ENCODE measurements at regions not wholly inside any gene's neighbourhood (a gene's known extent, or its start where the extent isn't known, plus 50 kb on each side); places are given as distances from the start of the nearest gene placed in this dataset.
"Not testable (repeated sequence)": the region's sequence is repeated elsewhere in the genome, so short reads cannot be mapped to it uniquely, and the experiment has no call there.

DNA sequence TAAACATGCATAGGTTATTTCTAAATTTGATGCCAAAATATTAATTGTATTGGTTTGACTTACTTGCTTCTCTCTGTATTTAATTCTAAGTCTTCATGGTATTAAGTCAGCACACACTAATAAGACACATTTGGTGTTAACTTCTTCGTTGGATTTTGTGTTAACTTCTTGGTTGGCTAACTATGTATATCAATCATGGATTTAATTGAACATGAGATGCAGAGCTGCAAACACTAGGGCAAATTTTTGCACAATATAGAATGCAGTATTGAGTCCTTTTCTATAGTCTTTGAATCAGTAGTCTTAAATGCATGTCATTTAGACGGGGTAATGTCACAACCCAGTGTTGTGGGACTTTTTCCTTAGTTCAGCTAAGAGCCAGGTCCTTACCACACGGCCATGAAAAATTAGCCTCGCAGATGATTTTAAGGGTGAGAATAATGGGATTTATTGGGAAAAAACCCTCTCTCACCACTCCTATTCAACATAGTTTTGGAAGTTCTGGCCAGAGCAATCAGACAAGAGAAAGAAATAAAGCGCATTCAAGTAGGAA is 142.9 kb upstream of the TRIM24 start:
- H3K27me3 ChIP-seq (ENCODE audit: insufficient read depth, low read length): no peaks in the 10 kb centered on the region
- H3K9ac ChIP-seq (ENCODE audit: low read depth, low read length): no peak overlapping the region
- H3K9me3 ChIP-seq (ENCODE audit: insufficient read depth, low read depth, low read length): no peaks in the 10 kb centered on the region; the same call in 1 of the 2 replicates
- no peaks in the 10 kb centered on the region for H3K36me3 ChIP-seq (ENCODE audit: insufficient read depth, low read depth, low read length)
- no peak overlapping the region for H3K4me3 ChIP-seq (ENCODE audit: low read length)
- H3K4me1 ChIP-seq (ENCODE audit: insufficient read depth, low read length): no peaks in the 10 kb centered on the region
- H3K27ac ChIP-seq (ENCODE audit: low read length): no peak overlapping the region

DNA sequence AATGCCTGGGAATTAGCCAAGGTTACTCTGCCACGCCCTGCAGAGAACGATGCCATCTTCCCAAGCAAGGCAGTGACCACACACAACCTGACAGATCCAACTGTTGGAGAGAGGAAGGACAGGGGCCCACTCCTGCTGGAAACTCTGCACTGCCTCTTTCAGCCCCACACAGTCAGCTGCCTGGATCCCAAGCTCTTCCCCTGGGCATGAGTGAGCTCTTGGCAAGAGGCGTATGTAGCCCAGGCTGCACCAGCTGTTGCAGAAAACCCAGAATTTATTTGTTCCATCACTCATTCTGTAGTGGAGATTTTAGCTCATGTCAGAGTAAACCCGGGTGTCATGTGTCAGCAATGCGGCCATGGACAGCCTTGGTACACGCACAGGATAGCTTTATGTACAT is 135.1 kb upstream of the TRIM24 start:
- no peaks in the 10 kb centered on the region for H3K27me3 ChIP-seq (ENCODE audit: insufficient read depth, low read length)
- H3K4me1 ChIP-seq (ENCODE audit: insufficient read depth, low read length): no peaks in the 10 kb centered on the region
- H3K27ac ChIP-seq (ENCODE audit: low read length): no peak overlapping the region
- H3K9me3 ChIP-seq (ENCODE audit: insufficient read depth, low read depth, low read length): peaks cover 28% of the 10 kb centered on the region
- H3K4me3 ChIP-seq (ENCODE audit: low read length): no peak overlapping the region
- no peak overlapping the region for H3K9ac ChIP-seq (ENCODE audit: low read depth, low read length)
- H3K36me3 ChIP-seq (ENCODE audit: insufficient read depth, low read depth, low read length): no peaks in the 10 kb centered on the region

DNA sequence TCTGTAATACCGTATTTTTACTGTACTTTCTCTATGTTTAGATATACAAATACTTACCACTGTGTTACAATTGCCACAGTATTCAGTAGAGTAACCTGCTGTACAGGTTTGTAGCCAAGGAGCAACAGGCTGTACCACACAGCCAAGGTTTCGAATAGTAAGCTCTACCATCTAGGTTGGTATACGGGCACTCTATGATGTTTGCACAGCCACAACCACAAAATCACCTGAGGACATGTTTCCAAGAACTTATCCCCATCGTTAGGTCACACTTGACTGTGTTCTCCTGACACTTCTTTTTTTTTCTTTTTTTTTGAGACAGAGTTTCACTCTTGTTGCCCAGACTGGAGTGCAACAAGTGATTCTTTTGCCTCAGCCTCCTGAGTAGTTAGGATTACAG is 134.6 kb upstream of the TRIM24 start:
- H3K27ac ChIP-seq (ENCODE audit: low read length): no peak overlapping the region
- no peak overlapping the region for H3K9ac ChIP-seq (ENCODE audit: low read depth, low read length)
- no peak overlapping the region for H3K4me3 ChIP-seq (ENCODE audit: low read length)
- H3K27me3 ChIP-seq (ENCODE audit: insufficient read depth, low read length): no peaks in the 10 kb centered on the region
- no peaks in the 10 kb centered on the region for H3K4me1 ChIP-seq (ENCODE audit: insufficient read depth, low read length)
- H3K36me3 ChIP-seq (ENCODE audit: insufficient read depth, low read depth, low read length): no peaks in the 10 kb centered on the region
- peaks cover 31% of the 10 kb centered on the region for H3K9me3 ChIP-seq (ENCODE audit: insufficient read depth, low read depth, low read length)

DNA sequence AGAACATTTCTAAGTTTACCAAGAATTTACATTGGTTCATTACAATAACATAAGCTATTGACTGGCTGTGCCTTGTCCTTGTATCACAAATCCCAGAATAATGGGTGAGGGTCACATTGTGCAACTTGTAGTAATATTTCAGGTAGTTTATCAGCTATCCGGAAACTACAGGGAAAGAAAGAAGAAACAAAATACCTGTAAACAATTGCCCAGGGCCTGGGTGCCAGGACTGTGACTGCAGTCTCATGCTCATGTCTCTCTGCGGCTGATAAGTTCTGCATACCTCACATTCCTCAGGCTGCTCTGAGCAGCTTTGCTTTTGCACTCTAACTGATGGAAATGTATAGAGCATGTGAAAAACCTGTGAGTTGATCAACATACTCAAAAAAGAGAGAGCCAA is 131.8 kb upstream of the TRIM24 start:
- Histone ChIP-seq H3K9ac (ENCODE audit: low read depth, low read length) (no peak overlapping the region), H3K9me3 (ENCODE audit: insufficient read depth, low read depth, low read length) (peaks cover 50% of the 10 kb centered on the region), H3K27me3 (ENCODE audit: insufficient read depth, low read length) (no peaks in the 10 kb centered on the region), H3K4me1 (ENCODE audit: insufficient read depth, low read length) (no peaks in the 10 kb centered on the region), H3K27ac (ENCODE audit: low read length) (no peak overlapping the region), H3K4me3 (ENCODE audit: low read length) (no peak overlapping the region), H3K36me3 (ENCODE audit: insufficient read depth, low read depth, low read length) (no peaks in the 10 kb centered on the region)

DNA sequence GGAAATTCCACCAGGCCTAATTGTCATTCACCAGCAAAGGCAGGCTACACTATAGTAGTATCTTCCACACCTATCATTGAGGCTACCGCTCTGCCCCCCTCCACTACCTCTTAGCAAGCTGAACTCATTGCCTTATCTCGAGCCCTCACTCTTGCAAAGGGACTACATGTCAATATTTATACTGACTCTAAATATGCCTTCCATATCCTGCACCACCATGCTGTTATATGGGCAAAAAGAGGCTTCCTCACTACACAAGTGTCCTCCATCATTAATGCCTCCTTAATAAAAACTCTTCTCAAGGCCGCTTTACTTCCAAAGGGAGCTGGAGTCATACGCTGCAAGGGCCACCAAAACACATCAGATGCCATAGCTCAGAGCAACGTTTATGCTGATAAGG is 127.2 kb upstream of the TRIM24 start:
- not testable (repeated sequence) for H3K36me3 ChIP-seq (ENCODE audit: insufficient read depth, low read depth, low read length); H3K4me1 ChIP-seq (ENCODE audit: insufficient read depth, low read length); H3K9ac ChIP-seq (ENCODE audit: low read depth, low read length); H3K27me3 ChIP-seq (ENCODE audit: insufficient read depth, low read length); H3K27ac ChIP-seq (ENCODE audit: low read length); H3K4me3 ChIP-seq (ENCODE audit: low read length)
- H3K9me3 ChIP-seq (ENCODE audit: insufficient read depth, low read depth, low read length): peaks cover 57% of the 10 kb centered on the region

DNA sequence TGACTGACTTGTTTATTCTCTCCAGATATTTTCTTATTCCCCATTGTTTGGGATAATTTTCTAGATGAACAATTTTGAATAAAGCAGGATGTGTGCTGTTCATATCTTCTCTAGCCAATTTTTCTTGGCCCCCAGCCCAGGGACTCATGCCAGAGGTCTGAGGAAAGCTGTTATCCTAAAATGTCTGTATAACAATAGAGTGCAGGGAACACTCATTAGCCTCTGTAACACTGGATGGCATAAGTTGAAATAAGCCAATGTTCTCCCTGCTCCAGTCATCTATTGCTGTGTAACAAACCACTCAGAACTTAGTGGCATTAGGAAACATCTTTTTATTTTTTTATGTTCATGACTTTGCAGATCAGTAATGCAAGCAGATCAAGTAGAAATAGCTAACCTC is 121.7 kb upstream of the TRIM24 start:
- Histone ChIP-seq H3K27ac (ENCODE audit: low read length) (no peak overlapping the region), H3K36me3 (ENCODE audit: insufficient read depth, low read depth, low read length) (peaks cover 4% of the 10 kb centered on the region; the same call in 1 of the 2 replicates), H3K4me3 (ENCODE audit: low read length) (peak overlapping the region; percentile 13; the same call in 1 of the 2 replicates), H3K9ac (ENCODE audit: low read depth, low read length) (no peak overlapping the region), H3K9me3 (ENCODE audit: insufficient read depth, low read depth, low read length) (peaks cover 66% of the 10 kb centered on the region), H3K4me1 (ENCODE audit: insufficient read depth, low read length) (no peaks in the 10 kb centered on the region), H3K27me3 (ENCODE audit: insufficient read depth, low read length) (no peaks in the 10 kb centered on the region)

DNA sequence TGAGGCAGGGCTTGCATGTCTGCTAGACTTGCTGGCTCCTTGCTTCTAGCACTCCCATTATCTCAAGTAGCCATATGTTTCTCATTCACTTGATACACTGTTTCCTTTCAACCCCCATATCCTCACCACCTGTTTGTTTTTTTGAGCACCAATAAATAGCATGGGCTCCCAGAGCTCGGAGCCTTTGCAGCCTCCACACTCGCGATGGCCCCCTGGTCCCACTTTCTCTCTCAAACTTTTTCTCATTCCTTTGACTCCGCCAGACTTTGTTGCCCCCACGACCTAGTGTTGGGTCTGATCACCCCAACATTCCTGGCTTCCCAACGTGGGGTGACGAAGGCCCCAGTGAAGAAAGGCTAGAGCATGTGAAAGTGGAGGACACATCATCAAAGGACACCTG is 120.8 kb upstream of the TRIM24 start:
- H3K9me3 ChIP-seq (ENCODE audit: insufficient read depth, low read depth, low read length): peaks cover 69% of the 10 kb centered on the region
- H3K36me3 ChIP-seq (ENCODE audit: insufficient read depth, low read depth, low read length); H3K9ac ChIP-seq (ENCODE audit: low read depth, low read length); H3K4me1 ChIP-seq (ENCODE audit: insufficient read depth, low read length); H3K27ac ChIP-seq (ENCODE audit: low read length); H3K4me3 ChIP-seq (ENCODE audit: low read length); H3K27me3 ChIP-seq (ENCODE audit: insufficient read depth, low read length): not testable (repeated sequence)

DNA sequence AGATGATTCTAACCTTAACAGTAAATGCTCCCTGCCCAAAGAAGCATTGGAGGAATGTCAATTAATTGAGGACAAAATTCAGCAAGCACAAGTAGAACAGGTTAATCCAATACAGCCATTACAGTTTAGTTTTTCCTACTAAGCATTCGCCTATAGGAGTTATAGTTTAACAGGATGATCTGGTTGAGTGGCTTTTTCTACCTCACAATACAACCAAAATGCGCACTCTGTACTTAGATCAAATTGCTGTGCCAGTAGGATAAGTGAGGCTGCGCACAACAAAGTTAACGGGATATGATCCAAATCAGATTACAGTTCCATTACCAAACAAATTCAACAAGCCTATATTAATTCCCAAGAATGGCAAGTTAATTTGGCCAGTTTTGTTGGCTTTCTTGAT is 117.1 kb upstream of the TRIM24 start:
- no peak overlapping the region for H3K9ac ChIP-seq (ENCODE audit: low read depth, low read length)
- no peaks in the 10 kb centered on the region for H3K4me1 ChIP-seq (ENCODE audit: insufficient read depth, low read length)
- peaks cover 4% of the 10 kb centered on the region; the same call in 1 of the 2 replicates for H3K36me3 ChIP-seq (ENCODE audit: insufficient read depth, low read depth, low read length)
- no peak overlapping the region for H3K4me3 ChIP-seq (ENCODE audit: low read length)
- H3K27ac ChIP-seq (ENCODE audit: low read length): no peak overlapping the region
- H3K27me3 ChIP-seq (ENCODE audit: insufficient read depth, low read length): no peaks in the 10 kb centered on the region
- peaks cover 80% of the 10 kb centered on the region for H3K9me3 ChIP-seq (ENCODE audit: insufficient read depth, low read depth, low read length)

DNA sequence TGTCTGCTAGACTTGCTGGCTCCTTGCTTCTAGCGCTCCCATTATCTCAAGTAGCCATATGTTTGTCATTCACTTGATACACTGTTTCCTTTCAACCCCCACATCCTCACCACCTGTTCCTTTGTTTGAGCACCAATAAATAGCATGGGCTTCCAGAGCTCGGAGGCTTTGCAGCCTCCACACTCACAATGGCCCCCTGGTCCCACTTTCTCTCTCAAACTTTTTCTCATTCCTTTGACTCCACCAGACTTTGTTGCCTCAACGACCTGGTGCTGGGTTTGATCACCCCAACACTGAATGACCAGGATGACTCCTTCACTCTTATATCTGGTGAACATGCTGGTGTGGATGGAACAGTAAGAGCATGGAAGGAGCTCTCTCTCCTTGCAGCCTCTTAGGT is 114.5 kb upstream of the TRIM24 start:
- Histone ChIP-seq H3K4me1 (ENCODE audit: insufficient read depth, low read length) (no peaks in the 10 kb centered on the region), H3K36me3 (ENCODE audit: insufficient read depth, low read depth, low read length) (no peaks in the 10 kb centered on the region), H3K27me3 (ENCODE audit: insufficient read depth, low read length) (no peaks in the 10 kb centered on the region), H3K4me3 (ENCODE audit: low read length) (no peak overlapping the region), H3K9ac (ENCODE audit: low read depth, low read length) (no peak overlapping the region), H3K27ac (ENCODE audit: low read length) (no peak overlapping the region), H3K9me3 (ENCODE audit: insufficient read depth, low read depth, low read length) (peaks cover 54% of the 10 kb centered on the region)

DNA sequence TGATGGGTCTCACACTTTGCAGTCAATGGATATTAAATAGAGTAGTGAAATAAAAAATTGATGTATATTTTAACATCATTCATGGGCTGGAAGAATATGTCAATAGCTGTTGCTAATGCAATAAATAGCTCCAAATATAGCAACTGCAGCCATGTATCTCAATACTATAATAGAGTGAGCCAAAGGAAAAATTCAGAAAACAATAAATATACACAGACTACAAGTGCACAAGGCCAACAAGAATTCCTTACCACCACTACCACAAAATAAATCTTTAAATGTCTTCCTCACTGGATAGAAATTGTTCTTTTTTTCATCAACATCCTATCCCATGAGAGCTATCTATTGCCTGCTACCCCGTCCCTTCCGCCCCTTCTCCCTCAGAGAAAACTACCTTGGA is 113.1 kb upstream of the TRIM24 start:
- Histone ChIP-seq H3K9me3 (ENCODE audit: insufficient read depth, low read depth, low read length) (peaks cover 45% of the 10 kb centered on the region), H3K4me1 (ENCODE audit: insufficient read depth, low read length) (no peaks in the 10 kb centered on the region), H3K27me3 (ENCODE audit: insufficient read depth, low read length) (no peaks in the 10 kb centered on the region), H3K4me3 (ENCODE audit: low read length) (no peak overlapping the region), H3K36me3 (ENCODE audit: insufficient read depth, low read depth, low read length) (no peaks in the 10 kb centered on the region), H3K9ac (ENCODE audit: low read depth, low read length) (no peak overlapping the region), H3K27ac (ENCODE audit: low read length) (no peak overlapping the region)

DNA sequence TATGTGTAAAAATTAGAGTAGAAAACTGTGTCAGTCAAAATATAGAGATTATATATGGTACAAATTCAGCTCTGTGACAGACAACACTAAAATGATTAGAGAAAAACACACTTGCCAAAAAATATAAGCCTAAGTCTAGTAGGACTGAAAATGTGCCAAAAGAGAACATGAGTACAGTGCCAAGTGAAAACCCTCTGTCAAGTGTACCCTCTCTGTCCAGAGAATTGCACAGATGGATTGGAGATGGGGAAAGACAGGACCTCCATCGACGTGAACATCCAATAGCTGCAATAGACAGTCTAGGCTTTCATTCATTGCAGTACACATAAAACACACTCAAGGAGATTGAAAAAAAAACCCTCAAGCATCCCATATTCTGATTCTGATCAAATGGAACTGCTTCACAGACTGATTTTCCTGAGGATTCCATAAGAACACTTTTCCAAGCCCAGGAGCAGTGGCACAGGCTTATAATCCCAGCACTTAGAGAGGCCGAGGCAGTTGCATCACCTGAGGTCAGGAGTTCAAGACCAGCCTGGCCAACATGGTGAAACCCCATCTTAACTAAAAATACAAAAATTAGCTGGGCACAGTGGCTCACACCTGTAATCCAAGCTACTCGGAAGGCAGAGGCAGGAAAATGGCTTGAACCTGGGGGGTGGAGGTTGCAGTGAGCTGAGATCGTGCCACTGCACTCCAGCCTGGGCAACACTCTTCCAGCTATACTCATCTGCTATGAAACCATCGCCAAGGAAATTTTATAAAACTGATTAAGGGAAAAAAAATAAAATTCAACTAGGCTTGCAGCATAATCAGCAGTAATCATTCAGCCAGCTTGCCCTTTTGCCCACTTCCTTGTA is 110.0 kb upstream of the TRIM24 start:
- H3K27ac ChIP-seq (ENCODE audit: low read length): no peak overlapping the region
- no peak overlapping the region for H3K4me3 ChIP-seq (ENCODE audit: low read length)
- H3K9ac ChIP-seq (ENCODE audit: low read depth, low read length): no peak overlapping the region
- no peaks in the 10 kb centered on the region for H3K4me1 ChIP-seq (ENCODE audit: insufficient read depth, low read length)
- peaks cover 19% of the 10 kb centered on the region for H3K9me3 ChIP-seq (ENCODE audit: insufficient read depth, low read depth, low read length)
- no peaks in the 10 kb centered on the region for H3K27me3 ChIP-seq (ENCODE audit: insufficient read depth, low read length)
- H3K36me3 ChIP-seq (ENCODE audit: insufficient read depth, low read depth, low read length): no peaks in the 10 kb centered on the region

DNA sequence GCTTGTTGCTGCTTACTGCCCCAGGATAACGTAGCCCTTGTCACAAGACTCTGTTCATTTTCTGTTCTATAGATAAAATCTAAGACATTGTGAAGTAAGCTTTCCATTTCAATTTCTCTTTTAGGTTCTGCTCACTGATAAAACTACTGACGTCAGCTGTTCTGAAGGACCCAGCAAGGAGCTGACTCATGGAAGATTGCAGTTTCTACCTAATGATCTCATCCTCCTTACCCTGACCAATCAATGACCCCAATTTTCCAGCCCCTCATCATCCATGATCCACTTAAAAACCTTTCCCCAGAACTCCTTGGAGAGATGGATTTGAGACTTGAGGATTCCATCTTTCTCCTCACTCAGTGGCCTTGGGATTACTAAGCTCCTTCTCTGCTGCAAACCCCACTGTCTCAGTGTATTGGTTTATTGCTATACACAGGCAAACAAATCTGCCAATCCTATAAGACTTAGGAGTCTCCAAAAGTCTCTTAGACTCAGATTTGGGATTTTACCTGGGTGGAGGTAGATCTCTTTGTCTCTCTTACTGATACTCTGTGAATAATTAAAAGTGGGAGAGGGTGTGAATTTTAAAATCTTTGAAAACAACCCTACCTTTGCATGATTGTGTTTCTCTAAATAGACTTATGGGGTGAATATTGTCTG is 109.2 kb upstream of the TRIM24 start:
- no peaks in the 10 kb centered on the region for H3K36me3 ChIP-seq (ENCODE audit: insufficient read depth, low read depth, low read length)
- no peaks in the 10 kb centered on the region for H3K27me3 ChIP-seq (ENCODE audit: insufficient read depth, low read length)
- H3K4me1 ChIP-seq (ENCODE audit: insufficient read depth, low read length): no peaks in the 10 kb centered on the region
- no peak overlapping the region for H3K9ac ChIP-seq (ENCODE audit: low read depth, low read length)
- peaks cover 12% of the 10 kb centered on the region for H3K9me3 ChIP-seq (ENCODE audit: insufficient read depth, low read depth, low read length)
- no peak overlapping the region for H3K27ac ChIP-seq (ENCODE audit: low read length)
- H3K4me3 ChIP-seq (ENCODE audit: low read length): no peak overlapping the region

Data from iPS-20b (cell line).